ENCODE measurements at regions not wholly inside any gene's neighbourhood (a gene's known extent, or its start where the extent isn't known, plus 50 kb on each side); places are given as distances from the start of the nearest gene placed in this dataset.

GRCh38 chr3:72231439-72232196, 446.7 kb upstream of the PROK2 start:
- no peak overlapping the region for H3K23ac ChIP-seq (ENCODE audit: low read depth, low read length)
- ChIA-PET CTCF (no interaction called here), POLR2A (ENCODE audit: unreplicated experiment) (no interaction called here)
- H2AFZ ChIP-seq (replicated peaks; ENCODE audit: low read length, poor library complexity) = no peak overlapping the region
- no TSS peak for BruUV-seq (replicated peaks)
- H2BK5ac ChIP-seq (ENCODE audit: low read depth, low read length, poor library complexity, severe bottlenecking) = no peak overlapping the region
- no peak overlapping the region for H2BK15ac ChIP-seq (ENCODE audit: low read depth, low read length)
- no peak overlapping the region for H2BK20ac ChIP-seq (ENCODE audit: low read depth, low read length)
- no peaks in the 10 kb centered on the region for H4K20me1 ChIP-seq (ENCODE audit: insufficient read depth, low read length)
- intact Hi-C loops (cut with micrococcal nuclease) (no loop called here), in situ Hi-C loops (cut with MboI; ENCODE audit: low sequenced_read_pairs) (no loop called here), dilution Hi-C loops (cut with HindIII; ENCODE audit: low sequenced_read_pairs, unreplicated experiment) (no loop called here)
- no peak overlapping the region for H3K27ac ChIP-seq (ENCODE audit: insufficient read depth, low read length)
- H3K9me1 ChIP-seq (ENCODE audit: insufficient read depth, low read length) = no peaks in the 10 kb centered on the region
- no peak overlapping the region for H3K14ac ChIP-seq (replicated peaks; ENCODE audit: low read depth, low read length)
- no peak for TF ChIP-seq USF2 (IDR thresholded peaks at IDR 0.05; ENCODE audit: low read depth, low read length)
- TF ChIP-seq CEBPB (IDR thresholded peaks at IDR 0.05; ENCODE audit: low read depth, low read length) = no peak
- no peak for TF ChIP-seq RCOR1 (IDR thresholded peaks at IDR 0.05; ENCODE audit: insufficient replicate concordance, low read length)
- no peak for TF ChIP-seq MAZ (IDR thresholded peaks at IDR 0.05; ENCODE audit: borderline replicate concordance, low read depth, low read length)
- no peak for TF ChIP-seq FOS (IDR thresholded peaks at IDR 0.05; ENCODE audit: low read depth, low read length)
- TF ChIP-seq MAFK (IDR thresholded peaks at IDR 0.05; ENCODE audit: low read depth, low read length) = no peak
- no peak overlapping the region for H3K56ac ChIP-seq (ENCODE audit: extremely low read depth, insufficient read depth, low read length)
- H2AK9ac ChIP-seq (replicated peaks; ENCODE audit: low read depth, low read length, poor library complexity) = no peak overlapping the region
- no peaks in the 10 kb centered on the region for H3K79me1 ChIP-seq (ENCODE audit: low read depth in 1 of 2, low read length in 2 of 2)
- H3K4ac ChIP-seq (ENCODE audit: low read depth, low read length) = no peak overlapping the region
- H3K9me3 ChIP-seq (ENCODE audit: control insufficient read depth, insufficient read depth, low read length) = no peaks in the 10 kb centered on the region
- WGBS, 2 experiments (ENCODE audit: extremely low coverage in 2 of 2, insufficient read length in 1 of 2) = 20% methylated on average over 2 of the region's 10 CpGs; no CpG with 5 or more reads in 1 of the 2 experiments
- H4K5ac ChIP-seq (ENCODE audit: low read depth, low read length) = no peak overlapping the region
- no peak for DNase-seq
- H4K91ac ChIP-seq (ENCODE audit: insufficient read depth, low read depth, low read length) = no peak overlapping the region
- H2AK5ac ChIP-seq (ENCODE audit: low read depth, low read length) = no peak overlapping the region
- no peak overlapping the region for H3K4me3 ChIP-seq (ENCODE audit: insufficient read depth, low read depth, low read length)
- H3K4me2 ChIP-seq (ENCODE audit: low read depth, low read length) = no peak overlapping the region
- no peak overlapping the region for H2BK120ac ChIP-seq (ENCODE audit: low read depth, low read length)
- no peak overlapping the region for H3K18ac ChIP-seq (ENCODE audit: low read depth, low read length)
- no peak overlapping the region for H4K8ac ChIP-seq (ENCODE audit: low read depth in 2 of 2, low read length in 2 of 2)
- H3K27me3 ChIP-seq (ENCODE audit: control insufficient read depth, insufficient read depth, low read length) = peaks cover 38% of the 10 kb centered on the region
- H3K4me1 ChIP-seq (ENCODE audit: control insufficient read depth, insufficient read depth, low read length) = no peaks in the 10 kb centered on the region; the same call in 1 of the 2 replicates
- no peak for ATAC-seq (ENCODE audit: low read depth)
- no peak overlapping the region for H3K9ac ChIP-seq (ENCODE audit: low read depth, low read length)
- H3K36me3 ChIP-seq (ENCODE audit: control insufficient read depth, insufficient read depth, low read length) = no peaks in the 10 kb centered on the region

Data from IMR-90 (cell line).